GM23338 (cell line): ENCODE measurements at regions not wholly inside any gene's neighbourhood (a gene's known extent, or its start where the extent isn't known, plus 50 kb on each side); places are given as distances from the start of the nearest gene placed in this dataset.

Source experiments
- CTCF ChIP-seq, 2 experiments: fragments of 200-600 bp in 1 of 2; sonication (generic) in 1 of 2; conservative IDR thresholded peaks; 2 replicates each; pipeline versions ENCODE4 v1.5.1 to v1.6.1; 2016 to 2017; ENCODE audit warnings: antibody characterized with exemption in 2 of 2, low read depth in 2 of 2, mild to moderate bottlenecking in 2 of 2, moderate library complexity in 1 of 2
- ETS1 ChIP-seq: IDR thresholded peaks from 2 replicates; pipeline ENCODE4 v1.6.1; 2016; ENCODE audit warnings: antibody characterized with exemption
- EZH2phosphoT487 ChIP-seq: fragments of 200-600 bp; sonication (generic); IDR thresholded peaks from one replicate; pipeline ENCODE4 v1.8.1; 2018; ENCODE audit warnings: antibody characterized with exemption; ENCODE audit not compliant: unreplicated experiment
- JUNB ChIP-seq: IDR thresholded peaks from one replicate; pipeline ENCODE4 v1.6.1; 2016; ENCODE audit warnings: antibody characterized with exemption; ENCODE audit not compliant: unreplicated experiment
- NANOG ChIP-seq: IDR thresholded peaks from 2 replicates; pipeline ENCODE4 v1.6.1; 2016; ENCODE audit warnings: antibody characterized with exemption, borderline replicate concordance
- POLR2AphosphoS5 ChIP-seq: IDR thresholded peaks from 2 replicates; pipeline ENCODE4 v1.6.1; 2016; ENCODE audit warnings: antibody characterized with exemption, low read depth
- STAT1 ChIP-seq: IDR thresholded peaks from one replicate; pipeline ENCODE4 v1.6.1; 2016; ENCODE audit warnings: antibody characterized with exemption; ENCODE audit not compliant: unreplicated experiment
- ZNF114 ChIP-seq: fragments of 250-450 bp; sonication (Bioruptor Pico); IDR thresholded peaks from 2 replicates; pipeline ENCODE4 v1.5.0; 2020; ENCODE audit warnings: mild to moderate bottlenecking, moderate library complexity
- ZNF462 ChIP-seq: fragments of 250-450 bp; sonication (Bioruptor Pico); IDR thresholded peaks from 2 replicates; pipeline ENCODE4 v1.5.0; 2020; ENCODE audit warnings: mild to moderate bottlenecking, moderate library complexity

- no peak for TF ChIP-seq ZNF462 (CRISPR knock-in tag)
- no peak for TF ChIP-seq JUNB
- TF ChIP-seq EZH2phosphoT487, result no peak
- no peak for TF ChIP-seq NANOG
- no peak for TF ChIP-seq POLR2AphosphoS5
- TF ChIP-seq ZNF114 (CRISPR knock-in tag), result no peak
- TF ChIP-seq ETS1, result no peak
- TF ChIP-seq CTCF (conservative IDR thresholded peaks at IDR 0.05; ENCODE audit: low read depth in 2 of 2), result no peak
- no peak for TF ChIP-seq STAT1
Measured at GRCh38 chr10:29862923-29863614, 196.3 kb downstream of the JCAD start (continued).
